HG03095 (cell line): ENCODE measurements at regions not wholly inside any gene's neighbourhood (a gene's known extent, or its start where the extent isn't known, plus 50 kb on each side); places are given as distances from the start of the nearest gene placed in this dataset.

ENCODE experiments used
- ATAC-seq: cut with Tn5 transposase; IDR thresholded peaks from one replicate; pipeline ENCODE4 v1.9.1; 2021; ENCODE audit warnings: moderate library complexity; ENCODE audit not compliant: unreplicated experiment

DNA sequence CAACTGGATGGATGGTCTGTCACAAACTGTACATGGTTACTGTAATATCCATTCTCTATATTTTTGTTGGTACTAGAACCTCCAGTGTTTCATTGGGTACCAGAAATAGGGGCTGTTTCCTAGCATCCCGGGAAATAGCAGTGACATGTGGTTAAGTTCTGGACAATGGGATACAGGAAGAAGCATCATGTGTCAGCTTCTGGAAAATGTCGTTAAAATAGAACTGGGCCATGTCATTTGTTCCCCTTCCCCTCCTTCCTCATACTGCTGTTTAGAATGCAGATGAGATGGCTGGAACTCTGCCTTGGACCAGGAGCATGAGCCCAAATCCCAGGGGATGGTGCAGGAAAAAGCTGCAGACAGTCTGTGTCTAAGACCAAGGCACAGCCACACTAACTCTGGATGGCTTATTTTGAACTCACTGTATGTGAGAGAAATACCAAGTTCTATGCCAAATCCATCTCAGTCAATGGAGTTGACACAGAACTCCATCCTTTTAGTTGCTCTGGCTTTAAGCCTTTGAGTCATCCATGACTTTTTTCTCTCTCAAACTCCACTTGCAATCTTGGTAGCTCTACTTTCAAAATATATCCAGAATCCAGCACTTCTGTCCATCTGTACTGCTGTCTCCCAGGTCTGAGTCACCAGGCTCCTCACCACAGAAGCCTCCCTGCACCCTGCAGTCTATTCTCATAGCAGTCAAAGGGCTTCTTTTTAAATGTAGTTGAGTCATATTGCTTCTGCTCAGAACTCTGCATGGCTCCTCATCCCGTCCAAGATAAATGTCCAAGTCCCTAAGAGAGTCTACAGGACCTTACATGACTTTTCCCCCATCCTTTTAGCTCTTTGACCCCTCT, 184.2 kb downstream of the NSG2 start:
- ATAC-seq: no peak

GRCh38 chr5:174231956-174232487, 186.5 kb downstream of the NSG2 start:
- ATAC-seq: no peak

DNA sequence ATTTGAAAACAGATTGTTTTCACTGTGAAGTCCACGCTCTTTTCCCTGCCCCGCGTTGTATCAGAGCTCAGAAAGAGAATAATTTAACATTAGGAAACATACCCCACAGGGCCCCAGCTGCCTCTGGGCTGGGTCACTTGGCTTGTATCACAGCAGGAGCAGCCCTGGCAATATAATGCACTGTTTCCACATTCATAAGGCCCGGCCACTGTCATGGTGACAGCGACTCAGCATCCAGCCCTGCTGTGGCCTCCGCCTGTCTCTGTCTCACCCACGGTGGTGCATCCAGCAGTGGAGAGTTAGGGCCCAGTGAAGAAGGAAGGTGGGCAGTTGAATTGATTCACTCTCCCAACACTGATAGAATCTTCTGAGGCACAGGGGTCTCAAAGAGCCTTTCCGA, 188.9 kb downstream of the NSG2 start:
- ATAC-seq: no peak

GRCh38 chr5:174235221-174236011, 189.9 kb downstream of the NSG2 start:
- ATAC-seq: no peak

- no peak for ATAC-seq
These were observed 190.6 kb downstream of the NSG2 start for GRCh38 chr5:174236070-174236469.

DNA sequence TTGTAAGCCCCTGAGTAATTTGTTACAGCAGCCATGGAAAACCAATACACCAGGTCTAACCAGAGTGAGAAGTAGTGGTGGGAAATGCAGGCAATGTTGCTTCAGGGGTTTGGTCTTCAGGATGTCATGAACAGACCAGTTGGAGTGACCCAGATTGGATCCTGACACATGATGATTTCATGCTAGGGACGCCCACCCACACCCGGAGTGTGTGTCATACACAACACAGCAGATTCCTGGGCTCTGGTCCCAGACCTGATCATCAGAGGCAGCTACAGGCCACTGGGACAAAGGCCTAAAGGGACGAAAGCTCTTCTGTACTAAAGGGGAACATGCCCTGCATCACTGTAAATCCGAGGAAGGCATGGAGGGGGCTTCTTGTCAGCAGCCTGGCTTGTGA, 194.2 kb downstream of the NSG2 start:
- ATAC-seq: no peak

DNA sequence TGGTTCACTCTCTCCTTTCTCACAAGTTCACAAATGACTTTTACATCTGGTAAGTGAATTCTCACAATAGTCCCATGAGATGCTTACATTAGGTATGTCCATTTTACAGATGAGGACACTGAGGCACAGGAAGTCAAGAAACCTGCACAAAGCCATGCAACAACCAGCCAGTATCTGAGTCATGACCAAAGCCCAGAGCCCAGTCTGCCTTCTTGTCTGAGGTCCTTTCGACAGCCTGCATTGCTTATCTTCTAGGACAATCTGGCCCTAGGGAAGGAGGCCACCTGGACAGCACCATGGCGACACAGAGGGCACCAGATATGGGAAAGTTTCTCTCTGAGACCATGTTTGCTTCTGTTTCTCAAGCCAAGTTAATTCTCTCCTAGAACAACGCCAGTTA, 197.1 kb downstream of the NSG2 start:
- ATAC-seq: no peak

DNA sequence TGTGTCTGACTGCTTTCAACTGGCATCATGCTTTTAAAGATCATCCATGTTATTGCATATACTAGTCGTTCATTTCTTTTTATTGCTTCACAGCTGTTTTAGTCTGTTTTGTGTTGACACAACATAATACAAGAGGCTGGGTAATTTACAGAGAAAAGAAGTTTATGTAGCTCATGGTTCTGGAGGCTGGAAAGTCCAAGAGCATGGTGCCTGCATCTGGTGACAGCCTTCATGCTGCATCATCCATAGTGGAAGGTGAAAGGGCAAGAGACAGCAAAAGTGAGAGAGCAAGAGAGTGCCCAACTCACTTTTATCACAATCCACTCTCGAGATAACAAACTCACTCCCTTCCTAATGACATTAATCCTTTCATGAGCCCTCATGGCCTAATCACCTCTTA, 198.4 kb downstream of the NSG2 start:
- ATAC-seq: no peak

DNA sequence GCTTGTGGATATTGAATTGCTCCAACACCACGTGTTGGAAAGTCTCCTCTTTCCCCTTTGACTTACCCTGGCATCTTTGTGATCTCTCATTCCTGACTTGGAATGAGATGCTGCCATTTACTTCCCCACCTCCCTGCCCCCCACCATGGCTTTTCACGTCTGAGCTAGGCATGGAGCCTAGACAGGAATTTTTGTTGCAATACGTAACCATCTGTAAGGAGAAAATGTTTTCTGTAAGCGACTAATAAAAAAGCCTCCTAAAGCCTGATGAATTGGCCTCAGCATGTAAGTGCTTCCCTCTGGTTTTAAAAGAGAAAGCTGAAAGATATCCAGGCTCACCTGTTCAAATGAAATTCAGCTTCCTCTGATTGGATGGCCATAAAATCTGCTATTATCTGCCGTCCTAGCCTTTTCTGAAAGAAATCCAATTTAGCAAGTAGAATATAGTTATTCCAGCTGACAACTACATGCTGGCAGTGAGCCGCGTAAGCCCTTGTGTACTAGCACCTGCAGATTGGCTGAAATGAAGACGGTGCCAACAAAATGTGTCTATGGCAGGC, 200.1 kb downstream of the NSG2 start:
- ATAC-seq: no peak

DNA sequence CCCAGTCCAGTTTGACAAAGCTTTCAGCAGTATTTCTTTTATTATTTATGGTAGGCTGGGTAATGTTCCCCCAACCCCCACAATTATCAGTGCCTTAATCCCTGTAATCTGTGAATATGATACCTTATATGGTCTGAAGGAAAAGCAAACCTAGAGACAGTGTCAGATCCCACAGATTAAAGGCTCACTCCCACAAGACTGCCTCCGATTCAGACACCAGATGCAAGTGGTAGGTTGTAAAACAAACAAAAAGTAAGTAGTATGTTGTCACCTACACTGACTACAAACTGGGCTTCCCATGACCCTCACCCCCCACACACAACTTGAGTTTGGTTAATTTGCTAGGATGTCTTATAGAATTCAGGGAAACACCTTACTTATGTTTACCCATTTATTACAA, 201.2 kb downstream of the NSG2 start:
- ATAC-seq: no peak

- ATAC-seq: no peak
These were observed 201.8 kb downstream of the NSG2 start for GRCh38 chr5:174247301-174247700.

GRCh38 chr5:174251305-174252000, 205.9 kb downstream of the NSG2 start:
- no peak for ATAC-seq

- no peak for ATAC-seq
These were observed 206.6 kb downstream of the NSG2 start for GRCh38 chr5:174252121-174252520.

DNA sequence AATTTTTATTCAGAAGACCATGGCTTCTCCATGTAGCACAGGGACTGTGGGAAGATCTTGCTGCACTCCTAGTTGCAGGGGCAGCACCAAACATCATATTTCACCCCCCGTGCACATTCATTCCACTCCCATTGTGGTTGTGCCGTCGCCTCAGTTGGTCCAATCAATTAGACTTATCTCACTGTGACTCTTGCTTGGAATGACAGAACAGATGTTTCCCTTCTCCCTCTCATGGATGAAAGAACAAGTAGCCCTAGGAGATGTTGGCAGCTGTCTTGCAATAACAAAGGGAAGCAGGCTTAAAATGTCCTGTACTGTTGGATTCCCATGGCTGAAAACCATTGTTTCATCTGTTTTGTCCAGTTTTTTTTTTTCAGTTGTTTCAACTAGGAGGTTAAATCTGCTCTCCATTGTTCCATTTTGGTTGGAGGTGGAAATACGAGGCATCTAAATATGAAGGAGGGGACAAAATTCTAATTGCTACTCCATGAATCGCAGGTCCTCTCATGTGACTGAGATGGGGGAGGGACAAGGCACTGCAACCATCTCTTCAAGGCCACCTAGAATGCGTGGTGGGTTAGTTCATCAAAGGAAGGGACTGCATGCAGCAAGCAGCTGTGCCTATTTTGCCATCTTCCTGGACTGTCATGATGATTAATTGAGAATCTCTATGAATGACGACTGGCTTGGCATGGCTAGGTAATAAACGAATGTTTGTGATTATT, 214.4 kb downstream of the NSG2 start:
- no peak for ATAC-seq

- no peak for ATAC-seq
These were observed 225.8 kb downstream of the NSG2 start for GRCh38 chr5:174271316-174271715.

GRCh38 chr5:174272671-174273070, 227.2 kb downstream of the NSG2 start:
- ATAC-seq: peak; percentile 25

DNA sequence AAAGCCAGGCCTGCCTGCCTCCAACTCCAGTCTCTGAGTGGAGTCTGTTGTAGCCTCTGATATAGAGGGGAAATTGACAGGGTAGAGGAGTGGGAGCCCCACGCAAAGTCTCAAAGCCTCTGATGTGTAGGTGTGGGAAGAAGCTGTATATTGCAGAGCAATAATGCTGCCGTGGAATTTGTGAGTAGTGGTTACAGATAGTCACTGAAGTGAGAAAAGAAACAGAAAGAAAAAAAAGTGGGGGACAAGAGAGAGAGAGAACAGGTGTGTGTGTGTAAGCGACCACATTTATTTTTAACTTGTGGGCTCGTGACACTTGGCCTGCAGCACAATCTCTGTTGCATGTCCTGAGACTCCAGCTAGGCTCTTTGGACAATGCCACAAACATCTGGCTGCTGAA, 227.8 kb downstream of the NSG2 start:
- ATAC-seq: peak; percentile 96

GRCh38 chr5:174275959-174276358, 230.5 kb downstream of the NSG2 start:
- ATAC-seq: no peak

DNA sequence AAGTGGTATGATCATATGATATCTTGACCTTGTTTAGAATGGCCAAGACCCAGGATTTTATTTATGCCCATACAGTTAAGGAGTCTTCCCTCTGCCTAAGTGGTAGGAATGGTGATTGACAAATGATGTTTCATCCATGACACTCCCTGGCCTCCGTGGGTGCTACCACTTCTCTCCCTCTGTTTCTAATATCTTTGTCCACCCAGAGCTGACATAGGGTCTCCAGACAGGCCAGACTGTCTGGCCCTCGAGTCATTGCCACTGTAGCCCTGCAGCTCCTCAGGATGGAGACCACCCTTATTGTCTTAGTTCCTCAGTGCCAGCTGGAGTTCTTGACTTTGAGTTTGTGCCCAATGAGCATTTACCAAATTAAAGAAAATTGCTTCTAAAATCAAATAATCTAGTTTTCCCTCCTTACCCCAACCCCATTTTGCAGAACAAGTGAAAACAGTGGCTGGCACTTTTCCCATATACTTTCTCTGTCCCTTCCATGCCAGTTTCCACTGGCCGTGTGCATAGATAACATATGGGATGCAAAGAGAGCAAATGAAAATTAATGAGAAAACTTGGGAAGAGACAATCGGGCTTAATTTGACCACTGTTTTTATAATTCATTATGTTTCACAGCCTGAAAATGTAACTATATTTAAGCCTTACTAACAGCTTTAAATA, 235.7 kb downstream of the NSG2 start:
- no peak for ATAC-seq

DNA sequence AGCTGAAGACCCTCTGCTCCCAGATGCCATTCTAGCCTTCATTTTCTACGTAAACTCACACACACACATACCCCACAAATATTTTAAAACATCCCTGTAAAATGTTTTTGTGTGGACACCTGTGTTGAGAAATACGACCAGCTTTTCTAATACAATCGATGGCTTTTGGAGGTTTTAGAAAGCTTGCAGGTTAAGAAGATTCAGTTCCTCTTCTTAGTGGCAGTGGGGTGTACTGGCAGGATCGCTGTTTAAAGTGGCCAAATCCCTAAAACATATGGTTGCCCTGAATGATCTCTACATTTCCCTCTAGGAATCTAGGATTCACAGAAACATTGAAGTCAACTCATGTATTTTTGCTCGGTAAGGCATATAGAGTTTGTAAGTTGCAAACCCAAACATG, 236.3 kb downstream of the NSG2 start:
- no peak for ATAC-seq
